ENCODE measurements at regions not wholly inside any gene's neighbourhood (a gene's known extent, or its start where the extent isn't known, plus 50 kb on each side); places are given as distances from the start of the nearest gene placed in this dataset.

DNA sequence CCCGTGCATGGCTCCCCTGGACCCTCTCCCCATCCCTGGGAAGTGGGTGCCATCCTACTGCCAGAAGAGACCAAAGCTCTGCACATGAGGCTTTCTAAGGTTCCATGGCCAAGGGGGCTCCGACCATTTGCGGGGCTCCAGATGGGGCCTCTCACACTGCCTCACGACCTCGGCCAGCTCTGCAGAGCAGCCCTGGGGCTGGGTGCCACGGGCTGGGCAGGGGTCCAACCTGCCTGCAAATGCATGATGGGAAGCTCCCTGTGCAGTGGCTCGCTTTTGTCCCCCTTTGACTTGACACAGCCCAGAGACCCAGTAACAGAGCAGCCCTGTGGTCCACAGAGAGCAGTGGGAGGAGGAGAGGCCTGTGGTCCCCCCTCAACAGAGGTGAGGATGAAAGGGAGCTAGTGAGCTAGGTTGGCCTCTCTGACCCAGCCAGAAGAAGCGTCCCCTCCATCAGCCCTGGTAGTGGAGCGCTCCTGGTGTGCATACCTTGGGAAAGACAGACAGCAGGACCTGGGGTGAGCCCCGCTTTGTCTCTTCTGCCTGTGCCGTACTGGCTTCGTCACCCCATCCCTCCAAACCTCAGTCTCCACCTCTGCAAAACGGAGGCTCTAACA, 174.1 kb downstream of the DDX1 start:
- TF ChIP-seq POLR2A (IDR thresholded peaks at IDR 0.05; ENCODE audit: low read depth, low read length) (no peak), TAF1 (IDR thresholded peaks at IDR 0.05; ENCODE audit: borderline replicate concordance, low read depth, low read length) (no peak), POLR2AphosphoS5 (IDR thresholded peaks at IDR 0.05; ENCODE audit: low read depth, low read length) (no peak)
- FAIRE-seq (no peak), DNase-seq (ENCODE audit: insufficient read length) (no peak)

DNA sequence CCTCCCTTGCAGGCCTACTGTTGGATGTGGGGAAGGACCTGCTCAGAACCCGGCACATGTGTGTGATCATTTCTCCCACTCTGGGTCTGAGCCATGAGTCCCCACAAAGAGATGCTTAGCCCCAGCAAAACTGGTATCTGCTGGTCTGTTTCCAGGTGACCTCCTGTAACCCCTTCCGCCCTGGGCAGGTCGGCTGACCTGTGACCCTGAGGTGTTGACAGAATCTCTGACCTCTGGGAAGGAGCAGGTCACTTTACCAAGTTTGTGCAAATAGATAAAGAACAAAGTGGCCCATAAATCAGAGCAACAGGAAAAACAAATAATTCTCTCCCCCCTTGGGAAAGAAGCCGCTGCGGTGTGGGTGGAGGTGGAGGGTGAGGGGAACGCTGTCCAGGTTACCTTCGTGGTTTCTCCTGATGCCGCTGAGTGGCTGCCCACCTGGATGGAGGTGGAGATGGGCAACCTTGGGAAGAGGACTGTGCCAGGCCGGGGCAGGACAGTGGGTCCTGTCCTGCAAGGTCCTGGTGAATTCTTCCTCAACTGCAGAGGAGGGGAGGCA, 174.0 kb upstream of the MYCN start:
- DNase-seq (ENCODE audit: insufficient read length) (no peak), FAIRE-seq (no peak)

GRCh38 chr2:15766911-15767597, 173.3 kb upstream of the MYCN start:
- TF ChIP-seq POLR2A (IDR thresholded peaks at IDR 0.05; ENCODE audit: low read depth, low read length) = no peak
- no peak for TF ChIP-seq TAF1 (IDR thresholded peaks at IDR 0.05; ENCODE audit: borderline replicate concordance, low read depth, low read length)
- no peak for TF ChIP-seq POLR2AphosphoS5 (IDR thresholded peaks at IDR 0.05; ENCODE audit: low read depth, low read length)
- FAIRE-seq = no peak

More for the DNA sequence above, 174.0 kb upstream of the MYCN start:
- TF ChIP-seq POLR2AphosphoS5 (IDR thresholded peaks at IDR 0.05; ENCODE audit: low read depth, low read length) = no peak
- no peak for TF ChIP-seq POLR2A (IDR thresholded peaks at IDR 0.05; ENCODE audit: low read depth, low read length)
- TF ChIP-seq TAF1 (IDR thresholded peaks at IDR 0.05; ENCODE audit: borderline replicate concordance, low read depth, low read length) = no peak

DNA sequence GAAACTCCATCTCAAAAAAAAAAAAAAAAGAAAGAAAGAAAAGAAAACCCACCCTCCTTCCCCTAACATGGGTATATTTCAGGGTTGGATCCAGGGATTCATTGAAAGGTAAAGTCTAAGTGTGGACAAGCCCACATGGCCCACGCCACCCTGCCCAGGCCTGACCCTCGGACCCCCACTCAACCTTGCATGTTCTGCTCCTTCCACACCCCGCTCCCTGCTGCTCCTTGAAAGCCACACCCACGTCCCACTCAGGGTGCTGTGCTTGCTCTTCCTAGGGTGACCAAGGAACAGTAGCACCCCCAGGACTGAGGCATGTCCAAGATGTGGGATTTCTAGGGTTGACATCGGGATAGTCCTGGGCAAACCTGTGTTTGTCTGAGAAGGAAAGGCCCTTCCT, 172.7 kb upstream of the MYCN start:
- TF ChIP-seq POLR2AphosphoS5 (IDR thresholded peaks at IDR 0.05; ENCODE audit: low read depth, low read length) (no peak), POLR2A (IDR thresholded peaks at IDR 0.05; ENCODE audit: low read depth, low read length) (no peak), TAF1 (IDR thresholded peaks at IDR 0.05; ENCODE audit: borderline replicate concordance, low read depth, low read length) (no peak)
- DNase-seq (ENCODE audit: insufficient read length) = no peak
- FAIRE-seq = no peak

More at GRCh38 chr2:15766911-15767597, 173.3 kb upstream of the MYCN start:
- DNase-seq (ENCODE audit: insufficient read length) = no peak

GRCh38 chr2:15768142-15768541, 172.2 kb upstream of the MYCN start:
- DNase-seq (ENCODE audit: insufficient read length) (no peak), FAIRE-seq (no peak)
- TF ChIP-seq POLR2AphosphoS5 (IDR thresholded peaks at IDR 0.05; ENCODE audit: low read depth, low read length) (no peak), POLR2A (IDR thresholded peaks at IDR 0.05; ENCODE audit: low read depth, low read length) (no peak), TAF1 (IDR thresholded peaks at IDR 0.05; ENCODE audit: borderline replicate concordance, low read depth, low read length) (no peak)

- TF ChIP-seq TAF1 (IDR thresholded peaks at IDR 0.05; ENCODE audit: borderline replicate concordance, low read depth, low read length) = no peak
- TF ChIP-seq POLR2A (IDR thresholded peaks at IDR 0.05; ENCODE audit: low read depth, low read length) = no peak
- no peak for TF ChIP-seq POLR2AphosphoS5 (IDR thresholded peaks at IDR 0.05; ENCODE audit: low read depth, low read length)
- no peak for FAIRE-seq
- no peak for DNase-seq (ENCODE audit: insufficient read length)
These were observed 171.7 kb upstream of the MYCN start for GRCh38 chr2:15768615-15769014.

- DNase-seq (ENCODE audit: insufficient read length) (no peak), FAIRE-seq (no peak)
- no peak for TF ChIP-seq TAF1 (IDR thresholded peaks at IDR 0.05; ENCODE audit: borderline replicate concordance, low read depth, low read length)
- TF ChIP-seq POLR2A (IDR thresholded peaks at IDR 0.05; ENCODE audit: low read depth, low read length) = no peak
- no peak for TF ChIP-seq POLR2AphosphoS5 (IDR thresholded peaks at IDR 0.05; ENCODE audit: low read depth, low read length)
These were observed 171.1 kb upstream of the MYCN start for GRCh38 chr2:15769235-15769634.

DNA sequence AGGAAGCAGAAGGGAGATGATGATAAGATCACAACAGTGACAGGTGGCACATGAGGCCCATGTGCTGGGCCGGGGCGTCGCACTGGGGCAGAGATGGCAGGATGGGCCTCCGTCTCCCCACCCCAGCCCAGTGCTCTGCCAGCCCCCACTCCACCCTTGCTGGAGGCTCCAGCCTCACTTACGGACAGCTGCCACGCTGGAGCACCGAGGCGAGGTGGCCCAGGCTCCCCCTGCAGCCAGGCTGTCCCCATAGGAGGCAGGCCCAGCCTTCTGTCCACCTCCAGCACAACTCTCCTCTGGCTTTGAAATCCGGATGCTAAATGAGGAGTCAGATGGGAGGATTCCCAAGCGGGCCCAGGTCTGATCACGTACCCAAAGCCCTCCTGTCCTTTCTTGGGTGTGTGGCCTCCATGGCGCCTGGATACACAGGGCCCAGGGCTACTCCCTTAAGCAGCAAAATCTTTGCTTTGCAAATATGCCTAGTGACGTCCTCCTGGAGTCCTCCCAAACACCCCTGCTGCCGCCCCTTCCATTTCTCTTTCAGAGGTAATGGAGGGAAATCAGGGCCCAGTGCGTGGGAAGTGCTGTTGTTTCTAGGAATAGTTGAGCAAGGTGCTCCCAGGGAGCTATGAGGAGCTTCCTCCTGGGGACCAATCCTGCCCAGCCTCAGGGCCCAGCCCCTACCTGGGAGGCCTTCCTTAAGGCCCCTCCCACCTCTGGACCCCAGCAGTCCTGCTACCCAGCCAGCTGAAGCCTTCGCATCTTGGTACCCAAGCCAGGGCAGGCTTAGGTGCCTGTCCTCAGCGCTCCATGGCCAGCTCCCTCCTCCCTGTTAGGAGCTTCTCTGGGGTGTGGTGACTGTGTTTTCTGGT, 170.4 kb upstream of the MYCN start:
- DNase-seq (ENCODE audit: insufficient read length) (no peak), FAIRE-seq (no peak)
- TF ChIP-seq TAF1 (IDR thresholded peaks at IDR 0.05; ENCODE audit: borderline replicate concordance, low read depth, low read length) = no peak
- TF ChIP-seq POLR2A (IDR thresholded peaks at IDR 0.05; ENCODE audit: low read depth, low read length) = no peak
- TF ChIP-seq POLR2AphosphoS5 (IDR thresholded peaks at IDR 0.05; ENCODE audit: low read depth, low read length) = no peak

- no peak for TF ChIP-seq POLR2AphosphoS5 (IDR thresholded peaks at IDR 0.05; ENCODE audit: low read depth, low read length)
- TF ChIP-seq POLR2A (IDR thresholded peaks at IDR 0.05; ENCODE audit: low read depth, low read length) = no peak
- TF ChIP-seq TAF1 (IDR thresholded peaks at IDR 0.05; ENCODE audit: borderline replicate concordance, low read depth, low read length) = no peak
- FAIRE-seq = no peak
- no peak for DNase-seq (ENCODE audit: insufficient read length)
These were observed 169.7 kb upstream of the MYCN start for GRCh38 chr2:15770606-15771005.

DNA sequence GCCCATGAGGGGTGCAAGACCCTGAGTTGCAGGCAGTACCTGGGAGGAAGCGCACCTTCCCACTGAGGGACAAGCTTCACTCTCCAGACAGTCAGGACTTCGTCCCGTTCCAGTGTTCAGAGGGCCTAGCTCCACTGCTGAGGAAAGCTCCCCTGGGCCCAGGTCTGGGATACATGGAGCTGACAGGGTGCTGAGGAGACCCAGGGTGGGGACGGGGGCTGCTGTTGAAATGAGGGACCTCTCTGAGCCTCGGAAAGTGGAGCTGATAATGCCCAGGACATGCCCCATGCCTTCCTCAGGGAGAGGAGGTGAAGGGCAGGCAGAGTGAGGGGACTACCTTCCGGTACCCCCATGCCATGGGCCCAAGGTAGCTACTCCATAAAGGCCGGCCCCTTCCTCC, 169.2 kb upstream of the MYCN start:
- no peak for FAIRE-seq
- TF ChIP-seq POLR2A (IDR thresholded peaks at IDR 0.05; ENCODE audit: low read depth, low read length) (no peak), POLR2AphosphoS5 (IDR thresholded peaks at IDR 0.05; ENCODE audit: low read depth, low read length) (no peak), TAF1 (IDR thresholded peaks at IDR 0.05; ENCODE audit: borderline replicate concordance, low read depth, low read length) (no peak)
- DNase-seq (ENCODE audit: insufficient read length) = no peak

- TF ChIP-seq POLR2AphosphoS5 (IDR thresholded peaks at IDR 0.05; ENCODE audit: low read depth, low read length) = no peak
- no peak for TF ChIP-seq TAF1 (IDR thresholded peaks at IDR 0.05; ENCODE audit: borderline replicate concordance, low read depth, low read length)
- no peak for TF ChIP-seq POLR2A (IDR thresholded peaks at IDR 0.05; ENCODE audit: low read depth, low read length)
- FAIRE-seq = no peak
- no peak for DNase-seq (ENCODE audit: insufficient read length)
These were observed 168.2 kb upstream of the MYCN start for GRCh38 chr2:15772086-15772595.

Measured in GM12892 (cell line).